Trophoblast cell (in vitro differentiated cells and primary cell): ENCODE measurements at regions not wholly inside any gene's neighbourhood (a gene's known extent, or its start where the extent isn't known, plus 50 kb on each side); places are given as distances from the start of the nearest gene placed in this dataset.

Experiments
- DNase-seq, 2 donors: peaks; one replicate each; pipeline ENCODE4 v3.0.0-alpha.2; 2016
- H2AFZ ChIP-seq: 2 replicates; pipeline ENCODE4 v1.6.1; 2013; ENCODE audit warnings: low read length, moderate library complexity, mild to moderate bottlenecking; ENCODE audit not compliant: insufficient read depth, poor library complexity
- H2AK5ac ChIP-seq: 2 replicates; pipeline ENCODE4 v1.6.1; 2013; ENCODE audit warnings: mild to moderate bottlenecking, low read length
- H2BK120ac ChIP-seq: 2 replicates; pipeline ENCODE4 v1.6.1; 2013; ENCODE audit warnings: low read length, mild to moderate bottlenecking, moderate library complexity; ENCODE audit not compliant: insufficient read depth, poor library complexity
- H2BK12ac ChIP-seq: 2 replicates; pipeline ENCODE4 v1.6.1; 2013; ENCODE audit warnings: mild to moderate bottlenecking, low read length, moderate library complexity
- H2BK5ac ChIP-seq: 2 replicates; pipeline ENCODE4 v1.6.1; 2013; ENCODE audit warnings: low read length, low read depth, moderate library complexity, mild to moderate bottlenecking; ENCODE audit not compliant: poor library complexity
- H3K14ac ChIP-seq: 2 replicates; pipeline ENCODE4 v1.6.1; 2013; ENCODE audit warnings: mild to moderate bottlenecking, low read length
- H3K18ac ChIP-seq: 2 replicates; pipeline ENCODE4 v1.6.1; 2013; ENCODE audit warnings: mild to moderate bottlenecking, low read length
- H3K23ac ChIP-seq: 2 replicates; pipeline ENCODE4 v1.6.1; 2013; ENCODE audit warnings: low read length
- H3K27ac ChIP-seq: 2 replicates; pipeline ENCODE4 v1.5.1; 2013; ENCODE audit warnings: low read depth, mild to moderate bottlenecking, inconsistent platforms, low read length, moderate library complexity
- H3K27me3 ChIP-seq: 2 replicates; pipeline ENCODE4 v1.6.1; 2013; ENCODE audit warnings: inconsistent platforms, mild to moderate bottlenecking, low read length, moderate library complexity; ENCODE audit not compliant: insufficient read depth
- H3K36me3 ChIP-seq, 2 experiments: 1 replicate in 1 of 2; 2 replicates in 1 of 2; pipeline ENCODE4 v1.6.1; 2013; ENCODE audit warnings: low read length in 2 of 2, mild to moderate bottlenecking in 2 of 2, moderate library complexity in 1 of 2; ENCODE audit not compliant: insufficient read depth in 2 of 2, control insufficient read depth in 1 of 2
- H3K4ac ChIP-seq: 2 replicates; pipeline ENCODE4 v1.6.1; 2013; ENCODE audit warnings: low read depth, mild to moderate bottlenecking, low read length, moderate library complexity
- H3K4me1 ChIP-seq, 2 experiments: 1 replicate in 1 of 2; 2 replicates in 1 of 2; pipeline ENCODE4 v1.6.1; 2013; ENCODE audit warnings: low read length in 2 of 2, mild to moderate bottlenecking in 2 of 2, moderate library complexity in 1 of 2; ENCODE audit not compliant: insufficient read depth in 2 of 2, control insufficient read depth in 1 of 2
- H3K4me2 ChIP-seq: 2 replicates; pipeline ENCODE4 v1.6.1; 2013; ENCODE audit warnings: inconsistent platforms, mild to moderate bottlenecking, low read length, moderate library complexity
- H3K4me3 ChIP-seq: 2 replicates; pipeline ENCODE4 v1.5.1; 2013; ENCODE audit warnings: mild to moderate bottlenecking, low read depth, low read length, inconsistent platforms
- H3K79me1 ChIP-seq: one replicate; pipeline ENCODE4 v1.6.1; 2013; ENCODE audit warnings: low read length
- H3K79me2 ChIP-seq: 2 replicates; pipeline ENCODE4 v1.6.1; 2013; ENCODE audit warnings: low read length, mild to moderate bottlenecking; ENCODE audit not compliant: control insufficient read depth, insufficient read depth, poor library complexity
- H3K9ac ChIP-seq: 2 replicates; pipeline ENCODE4 v1.6.1; 2013; ENCODE audit warnings: mild to moderate bottlenecking, low read length
- H3K9me3 ChIP-seq: 2 replicates; pipeline ENCODE4 v1.6.1; 2013; ENCODE audit warnings: low read depth, mild to moderate bottlenecking, control low read depth, inconsistent platforms, low read length; ENCODE audit not compliant: insufficient read depth
- H4K12ac ChIP-seq: 2 replicates; pipeline ENCODE4 v1.6.1; 2013; ENCODE audit warnings: low read depth, mild to moderate bottlenecking, low read length, moderate library complexity
- H4K8ac ChIP-seq: 2 replicates; pipeline ENCODE4 v1.6.1; 2013; ENCODE audit warnings: low read depth, mild to moderate bottlenecking, low read length, moderate library complexity
- H4K91ac ChIP-seq: one replicate; pipeline ENCODE4 v1.6.1; 2013; ENCODE audit warnings: low read depth, mild to moderate bottlenecking, low read length, moderate library complexity
- WGBS: extraction: QIAGEN DNeasy Blood & Tissue Kit; methylation state at CpG from one replicate; pipeline ENCODE4 v1.1.7; 2013; ENCODE audit warnings: missing lambda C conversion rate; ENCODE audit not compliant: insufficient read length, insufficient coverage; ENCODE audit errors: extremely low coverage; 5-methylcytosine and 5-hydroxymethylcytosine counted together

- Histone ChIP-seq H2AK5ac (no peak overlapping the region), H3K9ac (no peak overlapping the region), H2BK120ac (no peak overlapping the region), H3K4ac (no peak overlapping the region), H3K23ac (no peak overlapping the region), H4K8ac (no peak overlapping the region), H3K9me3 (no peaks in the 10 kb centered on the region), H2BK12ac (no peak overlapping the region), H3K4me1 (peaks cover 3% of the 10 kb centered on the region in 2 experiments), H3K4me3 (no peak overlapping the region), H2AFZ (no peak overlapping the region), H4K12ac (no peak overlapping the region), H3K4me2 (no peak overlapping the region), H3K79me2 (no peaks in the 10 kb centered on the region), H3K36me3 (no peaks in the 10 kb centered on the region), H3K79me1 (no peaks in the 10 kb centered on the region), H4K91ac (no peak overlapping the region), H2BK5ac (no peak overlapping the region), H3K27me3 (no peaks in the 10 kb centered on the region), H3K27ac (no peak overlapping the region), H3K18ac (no peak overlapping the region), H3K14ac (no peak overlapping the region)
- DNase-seq, result no peak
- no CpG with 5 or more reads among the region's 7 CpGs for WGBS
These were observed 130.3 kb downstream of the AXIN2 start for GRCh38 chr17:65431116-65431515.

- no peak overlapping the region for H2BK120ac ChIP-seq
- H4K12ac ChIP-seq, result no peak overlapping the region
- WGBS, result no CpG with 5 or more reads among the region's 9 CpGs
- no peak overlapping the region for H2BK12ac ChIP-seq
- no peak overlapping the region for H3K14ac ChIP-seq
- no peak overlapping the region for H3K4ac ChIP-seq
- no peak overlapping the region for H2AFZ ChIP-seq
- H3K18ac ChIP-seq, result no peak overlapping the region
- no peak overlapping the region for H3K4me2 ChIP-seq
- H3K27ac ChIP-seq, result no peak overlapping the region
- no peak overlapping the region for H2AK5ac ChIP-seq
- no peaks in the 10 kb centered on the region for H3K36me3 ChIP-seq
- H3K4me1 ChIP-seq, result peaks cover 3% of the 10 kb centered on the region in 2 experiments
- H3K9ac ChIP-seq, result no peak overlapping the region
- H3K4me3 ChIP-seq, result no peak overlapping the region
- H3K79me2 ChIP-seq, result no peaks in the 10 kb centered on the region
- no peak overlapping the region for H3K23ac ChIP-seq
- no peaks in the 10 kb centered on the region for H3K79me1 ChIP-seq
- no peak overlapping the region for H4K8ac ChIP-seq
- H4K91ac ChIP-seq, result no peak overlapping the region
- no peaks in the 10 kb centered on the region for H3K9me3 ChIP-seq
- no peak for DNase-seq
- H2BK5ac ChIP-seq, result no peak overlapping the region
- H3K27me3 ChIP-seq, result no peaks in the 10 kb centered on the region
These were observed 131.1 kb downstream of the AXIN2 start for GRCh38 chr17:65430209-65430833.

GRCh38 chr17:65423346-65424140, 137.9 kb downstream of the AXIN2 start:
- Histone ChIP-seq H3K14ac (no peak overlapping the region), H4K91ac (no peak overlapping the region), H3K79me2 (no peaks in the 10 kb centered on the region), H2BK5ac (no peak overlapping the region), H3K9ac (no peak overlapping the region), H3K9me3 (peaks cover 5% of the 10 kb centered on the region), H3K18ac (no peak overlapping the region), H2BK12ac (no peak overlapping the region), H4K12ac (no peak overlapping the region), H3K4ac (no peak overlapping the region), H3K4me1 (no peaks in the 10 kb centered on the region), H4K8ac (no peak overlapping the region), H3K36me3 (no peaks in the 10 kb centered on the region), H2AFZ (no peak overlapping the region), H3K27ac (no peak overlapping the region), H3K23ac (no peak overlapping the region), H2BK120ac (no peak overlapping the region), H3K4me3 (no peak overlapping the region), H2AK5ac (no peak overlapping the region), H3K79me1 (no peaks in the 10 kb centered on the region), H3K27me3 (no peaks in the 10 kb centered on the region), H3K4me2 (no peak overlapping the region)
- no peak for DNase-seq
- no CpG with 5 or more reads among the region's 9 CpGs for WGBS

- H3K27ac ChIP-seq, result no peak overlapping the region
- no peak overlapping the region for H3K4me3 ChIP-seq
- no peak overlapping the region for H3K23ac ChIP-seq
- H3K79me2 ChIP-seq, result no peaks in the 10 kb centered on the region
- H2AFZ ChIP-seq, result no peak overlapping the region
- DNase-seq, result no peak
- H3K4ac ChIP-seq, result no peak overlapping the region
- no CpG with 5 or more reads among the region's 3 CpGs for WGBS
- no peak overlapping the region for H2BK120ac ChIP-seq
- no peak overlapping the region for H2AK5ac ChIP-seq
- H3K9ac ChIP-seq, result no peak overlapping the region
- no peaks in the 10 kb centered on the region for H3K27me3 ChIP-seq
- no peak overlapping the region for H3K4me2 ChIP-seq
- H4K12ac ChIP-seq, result no peak overlapping the region
- H4K91ac ChIP-seq, result no peak overlapping the region
- H4K8ac ChIP-seq, result no peak overlapping the region
- H3K9me3 ChIP-seq, result peaks cover 2% of the 10 kb centered on the region
- no peak overlapping the region for H2BK12ac ChIP-seq
- H3K36me3 ChIP-seq, result no peaks in the 10 kb centered on the region
- no peak overlapping the region for H3K14ac ChIP-seq
- H3K79me1 ChIP-seq, result no peaks in the 10 kb centered on the region
- H2BK5ac ChIP-seq, result no peak overlapping the region
- no peaks in the 10 kb centered on the region for H3K4me1 ChIP-seq
- H3K18ac ChIP-seq, result no peak overlapping the region
These were observed 142.8 kb downstream of the AXIN2 start for GRCh38 chr17:65418622-65419021.
